Ectodermal cell (in vitro differentiated cells): ENCODE measurements at regions not wholly inside any gene's neighbourhood (a gene's known extent, or its start where the extent isn't known, plus 50 kb on each side); places are given as distances from the start of the nearest gene placed in this dataset.

ENCODE experiments used
- H3K27ac ChIP-seq: 2 replicates; pipeline ENCODE4 v1.7.0; 2013; ENCODE audit warnings: mild to moderate bottlenecking, low read depth, low read length; ENCODE audit not compliant: insufficient read depth, poor library complexity, severe bottlenecking
- H3K27me3 ChIP-seq: 2 replicates; pipeline ENCODE4 v1.7.0; 2013; ENCODE audit warnings: mild to moderate bottlenecking, low read length; ENCODE audit not compliant: insufficient read depth, control insufficient read depth, poor library complexity, severe bottlenecking
- H3K36me3 ChIP-seq: one replicate; pipeline ENCODE4 v1.7.0; 2013; ENCODE audit warnings: low read length; ENCODE audit not compliant: control insufficient read depth, insufficient read depth
- H3K4me1 ChIP-seq: one replicate; pipeline ENCODE4 v1.7.0; 2013; ENCODE audit warnings: low read length; ENCODE audit not compliant: control insufficient read depth, insufficient read depth
- H3K4me3 ChIP-seq: 2 replicates; pipeline ENCODE4 v1.7.0; 2013; ENCODE audit warnings: low read depth, low read length, control low read depth; ENCODE audit not compliant: insufficient read depth
- H3K9me3 ChIP-seq: 2 replicates; pipeline ENCODE4 v1.7.0; 2013; ENCODE audit warnings: mild to moderate bottlenecking, low read length, moderate library complexity; ENCODE audit not compliant: control insufficient read depth
- WGBS, 2 experiments: methylation state at CpG; one replicate each; pipeline ENCODE4 v1.1.7; 2013; ENCODE audit warnings: missing lambda C conversion rate in 2 of 2; 5-methylcytosine and 5-hydroxymethylcytosine counted together

- 95 to 96% methylated on average over 6 of the region's 6 CpGs for WGBS, 2 experiments
- Histone ChIP-seq H3K4me3 (no peak overlapping the region), H3K4me1 (no peaks in the 10 kb centered on the region)
These were observed 637.9 kb downstream of the EFNB2 start for GRCh38 chr13:105897575-105897974.

GRCh38 chr13:105894697-105895096, 640.8 kb downstream of the EFNB2 start:
- Histone ChIP-seq H3K9me3 (no peaks in the 10 kb centered on the region), H3K4me3 (no peak overlapping the region)
- 91 to 96% methylated on average over 2 of the region's 2 CpGs for WGBS, 2 experiments

More at GRCh38 chr13:105897575-105897974, 637.9 kb downstream of the EFNB2 start:
- Histone ChIP-seq H3K9me3 (no peaks in the 10 kb centered on the region), H3K27ac (no peak overlapping the region), H3K36me3 (no peaks in the 10 kb centered on the region), H3K27me3 (no peaks in the 10 kb centered on the region)

GRCh38 chr13:105890509-105890908, 645.0 kb downstream of the EFNB2 start:
- no peak overlapping the region for H3K4me3 ChIP-seq
- whole genome bisulfite sequencing, 2 experiments = 92 to 100% methylated on average over 2 to 4 of the region's 4 CpGs

More at GRCh38 chr13:105894697-105895096, 640.8 kb downstream of the EFNB2 start:
- no peaks in the 10 kb centered on the region for H3K27me3 ChIP-seq
- H3K27ac ChIP-seq = no peak overlapping the region
- no peaks in the 10 kb centered on the region for H3K4me1 ChIP-seq
- H3K36me3 ChIP-seq = no peaks in the 10 kb centered on the region

GRCh38 chr13:105878119-105878700, 657.3 kb downstream of the EFNB2 start:
- Histone ChIP-seq H3K36me3 (no peaks in the 10 kb centered on the region), H3K27ac (no peak overlapping the region), H3K27me3 (no peaks in the 10 kb centered on the region), H3K9me3 (no peaks in the 10 kb centered on the region), H3K4me1 (no peaks in the 10 kb centered on the region), H3K4me3 (no peak overlapping the region)
- 100% methylated on average over 1 of the region's 1 CpG; no CpG with 5 or more reads in 1 of the 2 experiments for WGBS, 2 experiments

More at GRCh38 chr13:105890509-105890908, 645.0 kb downstream of the EFNB2 start:
- Histone ChIP-seq H3K27ac (no peak overlapping the region), H3K27me3 (no peaks in the 10 kb centered on the region), H3K4me1 (no peaks in the 10 kb centered on the region), H3K9me3 (no peaks in the 10 kb centered on the region), H3K36me3 (no peaks in the 10 kb centered on the region)

GRCh38 chr13:105874814-105875213, 660.6 kb downstream of the EFNB2 start:
- no peaks in the 10 kb centered on the region for H3K36me3 ChIP-seq
- H3K4me3 ChIP-seq = no peak overlapping the region
- H3K27ac ChIP-seq = no peak overlapping the region
- H3K9me3 ChIP-seq = no peaks in the 10 kb centered on the region
- H3K27me3 ChIP-seq = no peaks in the 10 kb centered on the region
- no peaks in the 10 kb centered on the region for H3K4me1 ChIP-seq

GRCh38 chr13:105871768-105872167, 663.7 kb downstream of the EFNB2 start:
- no peaks in the 10 kb centered on the region for H3K9me3 ChIP-seq
- H3K4me1 ChIP-seq = no peaks in the 10 kb centered on the region
- no peak overlapping the region for H3K27ac ChIP-seq
- no peak overlapping the region for H3K4me3 ChIP-seq
- no peaks in the 10 kb centered on the region for H3K27me3 ChIP-seq
- WGBS, 2 experiments = 100% methylated on average over 1 of the region's 1 CpG
- H3K36me3 ChIP-seq = no peaks in the 10 kb centered on the region

GRCh38 chr13:105871326-105871725, 664.1 kb downstream of the EFNB2 start:
- Histone ChIP-seq H3K4me3 (no peak overlapping the region), H3K27me3 (no peaks in the 10 kb centered on the region), H3K4me1 (no peaks in the 10 kb centered on the region), H3K36me3 (no peaks in the 10 kb centered on the region), H3K27ac (no peak overlapping the region), H3K9me3 (no peaks in the 10 kb centered on the region)
- 90 to 93% methylated on average over 1 to 2 of the region's 2 CpGs for WGBS, 2 experiments

- no peak overlapping the region for H3K4me3 ChIP-seq
- H3K36me3 ChIP-seq = no peaks in the 10 kb centered on the region
- 92 to 99% methylated on average over 4 of the region's 5 CpGs for WGBS, 2 experiments
- no peaks in the 10 kb centered on the region for H3K9me3 ChIP-seq
- H3K4me1 ChIP-seq = no peaks in the 10 kb centered on the region
- no peak overlapping the region for H3K27ac ChIP-seq
- no peaks in the 10 kb centered on the region for H3K27me3 ChIP-seq
These were observed 672.1 kb downstream of the EFNB2 start for GRCh38 chr13:105863300-105863920.

GRCh38 chr13:105848494-105848893, 687.0 kb downstream of the EFNB2 start:
- WGBS, 2 experiments = 92 to 93% methylated on average over 11 of the region's 11 CpGs
- no peak overlapping the region for H3K27ac ChIP-seq
- H3K36me3 ChIP-seq = no peaks in the 10 kb centered on the region
- no peaks in the 10 kb centered on the region for H3K4me1 ChIP-seq
- no peaks in the 10 kb centered on the region for H3K9me3 ChIP-seq
- no peak overlapping the region for H3K4me3 ChIP-seq
- H3K27me3 ChIP-seq = no peaks in the 10 kb centered on the region

GRCh38 chr13:105847527-105848291, 687.8 kb downstream of the EFNB2 start:
- Histone ChIP-seq H3K4me3 (no peak overlapping the region), H3K27ac (no peak overlapping the region), H3K4me1 (no peaks in the 10 kb centered on the region), H3K9me3 (no peaks in the 10 kb centered on the region), H3K27me3 (no peaks in the 10 kb centered on the region), H3K36me3 (no peaks in the 10 kb centered on the region)
- WGBS, 2 experiments = 88 to 97% methylated on average over 2 to 8 of the region's 8 CpGs
